ENCODE measurements at regions not wholly inside any gene's neighbourhood (a gene's known extent, or its start where the extent isn't known, plus 50 kb on each side); places are given as distances from the start of the nearest gene placed in this dataset.

- Histone ChIP-seq H3K9ac (ENCODE audit: low read length) (no peak overlapping the region), H3K27me3 (replicated peaks in 1 of 4; ENCODE audit: control extremely low read depth in 1 of 4, control insufficient read depth in 3 of 4, insufficient read depth in 4 of 4, low read length in 3 of 4) (no peaks in the 10 kb centered on the region), H3K4me2 (replicated peaks; ENCODE audit: low read depth, low read length, poor library complexity, severe bottlenecking) (no peak overlapping the region), H3K27ac (ENCODE audit: low read length in 2 of 2) (no peak overlapping the region), H3K4me1 (ENCODE audit: control insufficient read depth in 2 of 2, insufficient read depth in 2 of 2, low read length in 2 of 2) (peaks cover 0 to 4% of the 10 kb centered on the region in 2 donors), H3K79me2 (ENCODE audit: control insufficient read depth, insufficient read depth, low read length) (no peaks in the 10 kb centered on the region), H3K4me3 (ENCODE audit: control extremely low read depth in 1 of 5, extremely low read depth in 1 of 5, insufficient read depth in 1 of 5, low read depth in 2 of 5, low read length in 4 of 5) (no peak overlapping the region), H4K20me1 (ENCODE audit: control insufficient read depth, insufficient read depth, low read length, poor library complexity, severe bottlenecking) (no peaks in the 10 kb centered on the region), H3K36me3 (replicated peaks in 1 of 2; ENCODE audit: control extremely low read depth in 1 of 2, control insufficient read depth in 1 of 2, extremely low read depth in 1 of 2, insufficient read depth in 2 of 2, low read length in 1 of 2) (no peaks in the 10 kb centered on the region), H3K9me3 (ENCODE audit: control extremely low read depth in 1 of 3, control insufficient read depth in 2 of 3, insufficient read depth in 1 of 3, low read length in 2 of 3) (peaks cover 0 to 3% (median 0%) of the 10 kb centered on the region in 3 donors), H2AFZ (ENCODE audit: insufficient read depth, low read depth, low read length, poor library complexity, severe bottlenecking) (no peak overlapping the region)
- ChIA-PET CTCF (interaction anchor here (0.8 kb wide), 1 partner anchor 53 kb away, joined by 3 read pairs; no protein-coding TSS in a partner anchor), POLR2A (no interaction called here)
- Mint-ChIP-seq H3K27ac (no peak overlapping the region), H3K27me3 (peaks cover 2% of the 10 kb centered on the region), H3K9me3 (ENCODE audit: insufficient read depth) (no peaks in the 10 kb centered on the region), H3K4me3 (no peak overlapping the region), H3K4me1 (peaks cover 9% of the 10 kb centered on the region)
- WGBS (ENCODE audit: insufficient coverage) = 67% methylated on average over 1 of the region's 8 CpGs
- TF ChIP-seq EZH2 (IDR thresholded peaks at IDR 0.05; ENCODE audit: borderline replicate concordance, insufficient read depth, low read depth, low read length, poor library complexity, severe bottlenecking) = no peak
- TF ChIP-seq, protein P1, sequence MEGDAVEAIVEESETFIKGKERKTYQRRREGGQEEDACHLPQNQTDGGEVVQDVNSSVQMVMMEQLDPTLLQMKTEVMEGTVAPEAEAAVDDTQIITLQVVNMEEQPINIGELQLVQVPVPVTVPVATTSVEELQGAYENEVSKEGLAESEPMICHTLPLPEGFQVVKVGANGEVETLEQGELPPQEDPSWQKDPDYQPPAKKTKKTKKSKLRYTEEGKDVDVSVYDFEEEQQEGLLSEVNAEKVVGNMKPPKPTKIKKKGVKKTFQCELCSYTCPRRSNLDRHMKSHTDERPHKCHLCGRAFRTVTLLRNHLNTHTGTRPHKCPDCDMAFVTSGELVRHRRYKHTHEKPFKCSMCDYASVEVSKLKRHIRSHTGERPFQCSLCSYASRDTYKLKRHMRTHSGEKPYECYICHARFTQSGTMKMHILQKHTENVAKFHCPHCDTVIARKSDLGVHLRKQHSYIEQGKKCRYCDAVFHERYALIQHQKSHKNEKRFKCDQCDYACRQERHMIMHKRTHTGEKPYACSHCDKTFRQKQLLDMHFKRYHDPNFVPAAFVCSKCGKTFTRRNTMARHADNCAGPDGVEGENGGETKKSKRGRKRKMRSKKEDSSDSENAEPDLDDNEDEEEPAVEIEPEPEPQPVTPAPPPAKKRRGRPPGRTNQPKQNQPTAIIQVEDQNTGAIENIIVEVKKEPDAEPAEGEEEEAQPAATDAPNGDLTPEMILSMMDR (IDR thresholded peaks at IDR 0.05) = no peak
- ATAC-seq (ENCODE audit: low read depth) = peak; percentile 21
- DNase-seq = peak; percentile 24
- intact Hi-C loops (cut with micrococcal nuclease) = no loop called here
These were observed 141.6 kb upstream of the KBTBD8 start for GRCh38 chr3:66856533-66856932.

DNA sequence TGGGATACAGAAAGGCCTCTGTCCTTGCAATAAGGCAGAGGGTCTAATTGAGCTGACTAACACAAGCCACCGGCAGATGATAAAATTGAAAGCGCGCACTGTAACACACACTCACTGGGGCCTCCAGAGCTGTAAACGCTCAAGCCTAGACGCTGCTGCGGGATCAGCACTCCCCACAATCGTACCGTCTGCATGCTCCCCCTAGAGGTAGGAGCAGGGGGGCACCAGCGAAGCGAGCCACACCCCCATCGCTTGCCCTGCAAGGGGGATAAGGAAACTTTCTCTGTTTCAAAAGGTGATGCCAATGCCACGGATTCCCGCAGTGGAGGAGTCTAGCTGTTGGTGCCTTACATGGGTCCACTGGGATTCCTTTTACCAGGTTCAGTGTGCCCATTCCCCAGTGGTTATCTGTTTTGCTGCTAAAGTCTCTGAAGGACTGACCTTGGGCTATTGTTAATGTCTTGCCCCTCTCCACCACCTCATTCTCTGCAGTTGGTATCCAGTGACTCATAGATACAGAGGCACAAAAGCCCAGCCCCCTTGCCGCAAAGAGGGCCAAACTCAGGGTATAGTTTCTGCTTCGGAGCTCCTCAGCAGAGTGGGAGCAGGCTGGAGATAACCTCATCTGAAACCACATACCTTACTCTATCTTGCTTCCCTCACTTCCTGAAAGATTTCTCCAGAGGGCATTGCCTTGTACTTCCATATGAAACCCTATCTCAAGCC lies 139.3 kb upstream of the KBTBD8 start:
- H3K27ac ChIP-seq (ENCODE audit: low read length in 2 of 2) = no peak overlapping the region
- no peaks in the 10 kb centered on the region for H3K9me3 Mint-ChIP-seq (ENCODE audit: insufficient read depth)
- no peaks in the 10 kb centered on the region for H3K27me3 Mint-ChIP-seq
- H3K36me3 ChIP-seq (replicated peaks in 1 of 2; ENCODE audit: control extremely low read depth in 1 of 2, control insufficient read depth in 1 of 2, extremely low read depth in 1 of 2, insufficient read depth in 2 of 2, low read length in 1 of 2) = no peaks in the 10 kb centered on the region
- no peak for TF ChIP-seq EZH2 (IDR thresholded peaks at IDR 0.05; ENCODE audit: borderline replicate concordance, insufficient read depth, low read depth, low read length, poor library complexity, severe bottlenecking)
- TF ChIP-seq, protein P1 (IDR thresholded peaks at IDR 0.05) = no peak
- intact Hi-C loops (cut with micrococcal nuclease) = no loop called here
- no peak overlapping the region for H3K4me2 ChIP-seq (replicated peaks; ENCODE audit: low read depth, low read length, poor library complexity, severe bottlenecking)
- H3K79me2 ChIP-seq (ENCODE audit: control insufficient read depth, insufficient read depth, low read length) = no peaks in the 10 kb centered on the region
- no peak overlapping the region for H3K4me3 Mint-ChIP-seq
- ChIA-PET CTCF (no interaction called here), POLR2A (no interaction called here)
- no peaks in the 10 kb centered on the region for H3K27me3 ChIP-seq (replicated peaks in 1 of 4; ENCODE audit: control extremely low read depth in 1 of 4, control insufficient read depth in 3 of 4, insufficient read depth in 4 of 4, low read length in 3 of 4)
- no peak overlapping the region for H3K27ac Mint-ChIP-seq
- H3K4me1 Mint-ChIP-seq = peaks cover 9% of the 10 kb centered on the region
- H3K4me3 ChIP-seq (ENCODE audit: control extremely low read depth in 1 of 5, extremely low read depth in 1 of 5, insufficient read depth in 1 of 5, low read depth in 2 of 5, low read length in 4 of 5) = no peak overlapping the region
- H2AFZ ChIP-seq (ENCODE audit: insufficient read depth, low read depth, low read length, poor library complexity, severe bottlenecking) = no peak overlapping the region
- 83% methylated on average over 10 of the region's 15 CpGs for WGBS (ENCODE audit: insufficient coverage)
- no peak overlapping the region for H3K9ac ChIP-seq (ENCODE audit: low read length)
- H4K20me1 ChIP-seq (ENCODE audit: control insufficient read depth, insufficient read depth, low read length, poor library complexity, severe bottlenecking) = no peaks in the 10 kb centered on the region
- DNase-seq (no peak), ATAC-seq (ENCODE audit: low read depth) (no peak)
- H3K9me3 ChIP-seq (ENCODE audit: control extremely low read depth in 1 of 3, control insufficient read depth in 2 of 3, insufficient read depth in 1 of 3, low read length in 2 of 3) = peaks cover 0 to 3% (median 0%) of the 10 kb centered on the region in 3 donors
- H3K4me1 ChIP-seq (ENCODE audit: control insufficient read depth in 2 of 2, insufficient read depth in 2 of 2, low read length in 2 of 2) = peaks cover 0 to 4% of the 10 kb centered on the region in 2 donors

Data from B cell (primary cell).